Mesenchymal stem cell (in vitro differentiated cells and primary cell): ENCODE measurements at regions not wholly inside any gene's neighbourhood (a gene's known extent, or its start where the extent isn't known, plus 50 kb on each side); places are given as distances from the start of the nearest gene placed in this dataset.

Experiments used
- DNase-seq: peaks from one replicate; pipeline ENCODE4 v3.0.0-alpha.2; 2013
- H2AFZ ChIP-seq: one replicate; pipeline ENCODE4 v1.6.1; 2013; ENCODE audit warnings: low read depth, mild to moderate bottlenecking, control low read depth, inconsistent platforms, low read length, moderate library complexity
- H2AK5ac ChIP-seq: 2 replicates; pipeline ENCODE4 v1.6.1; 2013; ENCODE audit warnings: low read length, moderate library complexity, mild to moderate bottlenecking, inconsistent platforms; ENCODE audit not compliant: severe bottlenecking
- H2BK120ac ChIP-seq: one replicate; pipeline ENCODE4 v1.6.1; 2013; ENCODE audit warnings: low read depth, mild to moderate bottlenecking, inconsistent platforms, low read length, moderate library complexity
- H2BK12ac ChIP-seq, 2 experiments: one replicate each; pipeline ENCODE4 v1.6.1; 2013; ENCODE audit warnings: inconsistent platforms in 2 of 2, low read length in 2 of 2, mild to moderate bottlenecking in 2 of 2, moderate library complexity in 2 of 2, control low read depth in 1 of 2
- H2BK15ac ChIP-seq: one replicate; pipeline ENCODE4 v1.6.1; 2013; ENCODE audit warnings: mild to moderate bottlenecking, low read depth, inconsistent platforms; ENCODE audit not compliant: poor library complexity, severe bottlenecking
- H2BK5ac ChIP-seq: 2 replicates; pipeline ENCODE4 v1.6.1; 2013; ENCODE audit warnings: low read depth, mild to moderate bottlenecking, low read length, control low read depth, inconsistent platforms; ENCODE audit not compliant: poor library complexity, severe bottlenecking
- H3K14ac ChIP-seq, 2 experiments: one replicate each; pipeline ENCODE4 v1.6.1; 2013; ENCODE audit warnings: inconsistent platforms in 2 of 2, low read length in 2 of 2, control low read depth in 1 of 2, mild to moderate bottlenecking in 1 of 2, moderate library complexity in 1 of 2
- H3K18ac ChIP-seq, 2 experiments: one replicate each; pipeline ENCODE4 v1.6.1; 2013; ENCODE audit warnings: inconsistent platforms in 2 of 2, low read length in 2 of 2, control low read depth in 1 of 2, low read depth in 1 of 2, mild to moderate bottlenecking in 1 of 2
- H3K23ac ChIP-seq, 2 experiments: one replicate each; pipeline ENCODE4 v1.6.1; 2013; ENCODE audit warnings: inconsistent platforms in 2 of 2, low read length in 2 of 2, mild to moderate bottlenecking in 2 of 2, moderate library complexity in 2 of 2, control low read depth in 1 of 2
- H3K27ac ChIP-seq: 2 replicates; pipeline ENCODE4 v1.5.1; 2013; ENCODE audit warnings: mild to moderate bottlenecking, moderate library complexity, low read length, control low read depth, inconsistent platforms; ENCODE audit not compliant: poor library complexity, severe bottlenecking
- H3K27me3 ChIP-seq, 2 experiments: 2 replicates each; pipeline versions ENCODE4 v1.6.1 to v1.7.0; 2013; ENCODE audit warnings: low read length in 2 of 2, mild to moderate bottlenecking in 2 of 2, moderate library complexity in 2 of 2, control low read depth in 1 of 2, inconsistent platforms in 1 of 2; ENCODE audit not compliant: control insufficient read depth in 1 of 2, insufficient read depth in 1 of 2
- H3K36me3 ChIP-seq, 2 experiments: 2 replicates each; pipeline versions ENCODE4 v1.6.1 to v1.7.0; 2013; ENCODE audit warnings: low read length in 2 of 2, control low read depth in 1 of 2, inconsistent platforms in 1 of 2, low read depth in 1 of 2, mild to moderate bottlenecking in 1 of 2; ENCODE audit not compliant: insufficient read depth in 2 of 2, control insufficient read depth in 1 of 2
- H3K4ac ChIP-seq, 2 experiments: one replicate each; pipeline ENCODE4 v1.6.1; 2013; ENCODE audit warnings: inconsistent platforms in 2 of 2, low read length in 2 of 2, mild to moderate bottlenecking in 2 of 2, moderate library complexity in 2 of 2, control low read depth in 1 of 2, low read depth in 1 of 2
- H3K4me1 ChIP-seq: 2 replicates; pipeline ENCODE4 v1.6.1; 2013; ENCODE audit warnings: low read depth, low read length, control low read depth; ENCODE audit not compliant: control insufficient read depth, insufficient read depth
- H3K4me2 ChIP-seq: 2 replicates; pipeline ENCODE4 v1.6.1; 2013; ENCODE audit warnings: low read length, mild to moderate bottlenecking, inconsistent platforms; ENCODE audit not compliant: poor library complexity, severe bottlenecking
- H3K4me3 ChIP-seq, 2 experiments: 2 replicates each; pipeline versions ENCODE4 v1.5.1 to v1.7.0; 2013; ENCODE audit warnings: low read length in 2 of 2, mild to moderate bottlenecking in 2 of 2, control low read depth in 1 of 2, low read depth in 1 of 2; ENCODE audit not compliant: insufficient read depth in 1 of 2
- H3K79me1 ChIP-seq: replicated peaks from 2 replicates; pipeline ENCODE4 v1.6.1; 2013; ENCODE audit warnings: mild to moderate bottlenecking, control low read depth, low read length, inconsistent platforms; ENCODE audit not compliant: poor library complexity, severe bottlenecking
- H3K9ac ChIP-seq: 2 replicates; pipeline ENCODE4 v1.7.0; 2013; ENCODE audit warnings: mild to moderate bottlenecking, low read length, moderate library complexity
- H3K9me3 ChIP-seq: 2 replicates; pipeline ENCODE4 v1.7.0; 2013; ENCODE audit warnings: mild to moderate bottlenecking, low read length; ENCODE audit not compliant: control insufficient read depth
- H4K8ac ChIP-seq: one replicate; pipeline ENCODE4 v1.6.1; 2013; ENCODE audit warnings: inconsistent platforms, mild to moderate bottlenecking, low read length, moderate library complexity
- H4K91ac ChIP-seq: one replicate; pipeline ENCODE4 v1.6.1; 2013; ENCODE audit warnings: mild to moderate bottlenecking, low read length, inconsistent platforms
- whole genome bisulfite sequencing: methylation state at CpG from one replicate; pipeline ENCODE4 v1.1.7; 2013; ENCODE audit warnings: mixed read lengths; 5-methylcytosine and 5-hydroxymethylcytosine counted together

- peaks cover 19% of the 10 kb centered on the region for H3K9me3 ChIP-seq
- DNase-seq: no peak
- no peak overlapping the region for H2BK15ac ChIP-seq
- no peak overlapping the region for H3K4ac ChIP-seq
- no peaks in the 10 kb centered on the region for H3K36me3 ChIP-seq
- no peak overlapping the region for H3K27ac ChIP-seq
- H3K14ac ChIP-seq: no peak overlapping the region
- peak overlapping the region; percentile 44 for H2BK5ac ChIP-seq
- H3K79me1 ChIP-seq: no peaks in the 10 kb centered on the region
- H2BK120ac ChIP-seq: no peak overlapping the region
- no peak overlapping the region for H3K18ac ChIP-seq
- no peak overlapping the region for H4K8ac ChIP-seq
- H3K27me3 ChIP-seq: peaks cover 0 to 7% of the 10 kb centered on the region in 2 experiments
- no peak overlapping the region for H3K4me3 ChIP-seq
- H2AK5ac ChIP-seq: no peak overlapping the region
- no peak overlapping the region for H2AFZ ChIP-seq
- no peaks in the 10 kb centered on the region for H3K4me1 ChIP-seq
- no peak overlapping the region for H4K91ac ChIP-seq
- H3K4me2 ChIP-seq: no peak overlapping the region
- H3K9ac ChIP-seq: no peak overlapping the region
- H3K23ac ChIP-seq: no peak overlapping the region
- no peak overlapping the region for H2BK12ac ChIP-seq
These were observed 72.3 kb upstream of the GNAZ start for GRCh38 chr22:22997988-22998387.

GRCh38 chr22:22999523-22999922, 70.8 kb upstream of the GNAZ start:
- Histone ChIP-seq H3K9ac (no peak overlapping the region), H3K27ac (no peak overlapping the region), H3K9me3 (peaks cover 19% of the 10 kb centered on the region), H2BK120ac (no peak overlapping the region), H4K8ac (no peak overlapping the region), H2AFZ (no peak overlapping the region), H3K14ac (no peak overlapping the region), H2BK12ac (no peak overlapping the region), H2AK5ac (no peak overlapping the region), H3K4me3 (no peak overlapping the region), H3K23ac (no peak overlapping the region), H3K79me1 (no peaks in the 10 kb centered on the region), H3K4ac (no peak overlapping the region), H2BK15ac (no peak overlapping the region), H3K4me2 (no peak overlapping the region), H2BK5ac (no peak overlapping the region), H4K91ac (no peak overlapping the region), H3K36me3 (no peaks in the 10 kb centered on the region), H3K18ac (no peak overlapping the region), H3K4me1 (no peaks in the 10 kb centered on the region), H3K27me3 (peaks cover 0 to 6% of the 10 kb centered on the region in 2 experiments)
- DNase-seq: no peak
- WGBS: 35% methylated on average over 2 of the region's 2 CpGs

GRCh38 chr22:23000657-23001347, 69.5 kb upstream of the GNAZ start:
- Histone ChIP-seq H3K27ac (no peak overlapping the region), H3K4me2 (no peak overlapping the region), H3K4me3 (no peak overlapping the region), H3K4me1 (no peaks in the 10 kb centered on the region), H3K14ac (no peak overlapping the region), H2BK120ac (no peak overlapping the region), H2AK5ac (no peak overlapping the region), H3K79me1 (no peaks in the 10 kb centered on the region), H2BK5ac (no peak overlapping the region), H4K8ac (no peak overlapping the region), H3K18ac (no peak overlapping the region), H3K36me3 (no peaks in the 10 kb centered on the region), H3K23ac (no peak overlapping the region), H2AFZ (no peak overlapping the region), H3K4ac (no peak overlapping the region), H2BK12ac (no peak overlapping the region), H3K9me3 (peaks cover 19% of the 10 kb centered on the region), H2BK15ac (no peak overlapping the region), H3K27me3 (peaks cover 0 to 9% of the 10 kb centered on the region in 2 experiments), H3K9ac (no peak overlapping the region), H4K91ac (no peak overlapping the region)
- DNase-seq: no peak
- WGBS: 35% methylated on average over 2 of the region's 2 CpGs

- H3K14ac ChIP-seq: no peak overlapping the region
- no peak overlapping the region for H3K18ac ChIP-seq
- H3K23ac ChIP-seq: no peak overlapping the region
- no peak overlapping the region for H2AFZ ChIP-seq
- H3K9me3 ChIP-seq: peaks cover 19% of the 10 kb centered on the region
- no peak overlapping the region for H2BK15ac ChIP-seq
- no peak overlapping the region for H2BK120ac ChIP-seq
- no peak overlapping the region for H3K4ac ChIP-seq
- H3K4me2 ChIP-seq: no peak overlapping the region
- H3K27me3 ChIP-seq: peaks cover 0 to 9% of the 10 kb centered on the region in 2 experiments
- no peak overlapping the region for H2BK5ac ChIP-seq
- no peak overlapping the region for H3K4me3 ChIP-seq
- no peak overlapping the region for H4K8ac ChIP-seq
- no peaks in the 10 kb centered on the region for H3K79me1 ChIP-seq
- no peak overlapping the region for H4K91ac ChIP-seq
- no peak overlapping the region for H2AK5ac ChIP-seq
- H3K9ac ChIP-seq: no peak overlapping the region
- no peak overlapping the region for H3K27ac ChIP-seq
- H3K4me1 ChIP-seq: no peaks in the 10 kb centered on the region
- no peak for DNase-seq
- no peaks in the 10 kb centered on the region for H3K36me3 ChIP-seq
- H2BK12ac ChIP-seq: no peak overlapping the region
These were observed 68.9 kb upstream of the GNAZ start for GRCh38 chr22:23001463-23001862.
